Middle frontal gyrus (tissue), 1 donor: ENCODE measurements at regions not wholly inside any gene's neighbourhood (a gene's known extent, or its start where the extent isn't known, plus 50 kb on each side); places are given as distances from the start of the nearest gene placed in this dataset.
"Not testable (repeated sequence)": the region's sequence is repeated elsewhere in the genome, so short reads cannot be mapped to it uniquely, and the experiment has no call there.

Experiments
- DNase-seq: peaks from one replicate; pipeline ENCODE4 v3.0.0-alpha.2; 2015; ENCODE audit warnings: low spot score; ENCODE audit errors: extremely low spot score

GRCh38 chr5:36739751-36740221 lies 133.4 kb downstream of the SLC1A3 start:
- DNase-seq = no peak

DNA sequence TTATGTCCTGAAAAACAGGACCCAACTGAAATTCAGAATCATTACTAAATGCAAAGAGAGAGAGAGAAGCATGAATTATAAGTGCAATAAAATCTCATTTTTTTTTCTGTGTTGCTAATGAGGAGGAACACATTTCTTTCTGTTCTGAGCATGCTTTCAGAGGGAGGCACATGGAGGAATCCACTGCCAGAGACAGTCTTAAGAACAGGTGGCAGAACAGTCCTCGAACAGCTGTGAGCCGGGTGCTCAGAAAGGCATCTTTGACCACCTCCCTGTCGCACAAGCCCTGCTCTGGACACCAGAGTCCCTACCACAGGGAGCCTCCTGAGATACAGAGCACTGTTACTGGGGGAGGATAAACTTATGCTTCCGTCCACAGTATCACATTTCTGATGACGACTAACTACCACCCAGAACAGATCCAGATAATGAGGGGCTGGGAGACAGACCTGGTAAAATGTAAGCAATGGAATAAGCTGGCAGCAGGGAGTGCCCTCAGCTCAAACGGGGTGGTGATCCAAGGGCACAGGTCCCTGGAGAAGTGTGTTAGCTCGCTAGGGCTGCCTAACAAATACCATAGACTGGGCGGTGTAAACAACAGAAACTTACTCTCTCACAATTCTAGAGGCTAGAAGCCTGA lies 134.0 kb downstream of the SLC1A3 start:
- DNase-seq = no peak

GRCh38 chr5:36741128-36741527 lies 134.7 kb downstream of the SLC1A3 start:
- no peak for DNase-seq

GRCh38 chr5:36743891-36744772 lies 132.4 kb upstream of the NIPBL start:
- no peak for DNase-seq

DNA sequence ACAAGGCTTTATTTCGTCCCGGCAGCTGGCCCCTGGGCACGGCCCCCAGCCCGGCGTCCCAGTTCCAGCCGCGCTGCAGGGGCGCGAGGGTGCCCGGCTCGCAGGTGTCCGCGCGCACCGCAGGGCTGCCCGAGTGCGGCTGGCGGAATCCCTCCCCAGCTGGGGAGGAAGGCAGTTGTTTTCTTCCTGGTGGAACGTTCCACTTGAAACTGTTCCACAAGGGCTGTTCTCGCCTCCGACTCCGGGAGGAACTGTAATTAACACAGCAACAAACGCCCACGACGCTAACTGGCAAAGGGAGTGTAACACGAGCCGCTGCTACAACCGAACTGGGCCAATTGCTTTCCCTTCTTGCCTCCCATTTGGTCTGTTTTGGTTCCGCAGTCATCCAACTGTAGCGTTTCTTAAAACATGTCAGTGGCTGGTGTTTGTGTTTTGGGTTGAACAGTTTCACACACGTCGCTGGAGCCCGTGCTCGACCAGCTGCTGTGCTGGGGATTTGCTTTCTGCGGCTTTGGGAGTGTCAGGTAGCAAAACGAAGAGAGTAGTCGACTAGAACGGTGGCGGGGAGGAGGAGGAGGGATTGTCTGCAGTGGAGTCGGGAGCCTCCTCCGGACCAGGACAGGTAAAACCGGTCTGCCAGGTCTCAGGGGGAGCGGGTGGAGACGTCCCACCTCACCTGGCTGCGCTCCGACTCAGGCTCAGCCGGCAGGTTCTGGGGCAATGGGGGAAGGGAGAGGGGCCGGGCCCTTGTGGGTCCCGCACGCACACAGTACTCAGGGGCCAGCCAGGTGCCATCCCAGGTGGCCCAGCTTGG lies 131.6 kb upstream of the NIPBL start:
- peak; percentile 33 for DNase-seq

- not testable (repeated sequence) for DNase-seq
These were observed 128.8 kb upstream of the NIPBL start for GRCh38 chr5:36747794-36748193.

GRCh38 chr5:36751886-36752285 lies 124.7 kb upstream of the NIPBL start:
- DNase-seq = no peak

DNA sequence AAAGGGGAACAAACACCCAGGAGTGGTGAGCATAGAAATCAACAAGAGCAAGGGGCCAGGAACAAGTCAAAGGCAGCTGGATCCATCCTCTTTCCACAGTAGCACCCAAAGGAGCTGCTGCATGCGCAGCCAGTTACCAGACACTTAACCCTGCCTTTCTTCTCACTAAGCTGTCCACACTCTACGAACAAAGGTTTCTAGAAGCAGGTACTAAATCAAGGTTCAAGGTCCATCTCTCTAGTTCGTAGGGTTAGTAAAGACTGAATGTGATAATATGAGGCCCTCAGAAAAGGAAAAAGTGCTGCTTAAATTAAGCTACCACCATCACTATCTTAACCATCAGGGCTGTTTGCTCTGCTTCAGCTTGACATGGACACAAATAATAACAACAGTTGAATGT lies 121.2 kb upstream of the NIPBL start:
- DNase-seq = no peak

DNA sequence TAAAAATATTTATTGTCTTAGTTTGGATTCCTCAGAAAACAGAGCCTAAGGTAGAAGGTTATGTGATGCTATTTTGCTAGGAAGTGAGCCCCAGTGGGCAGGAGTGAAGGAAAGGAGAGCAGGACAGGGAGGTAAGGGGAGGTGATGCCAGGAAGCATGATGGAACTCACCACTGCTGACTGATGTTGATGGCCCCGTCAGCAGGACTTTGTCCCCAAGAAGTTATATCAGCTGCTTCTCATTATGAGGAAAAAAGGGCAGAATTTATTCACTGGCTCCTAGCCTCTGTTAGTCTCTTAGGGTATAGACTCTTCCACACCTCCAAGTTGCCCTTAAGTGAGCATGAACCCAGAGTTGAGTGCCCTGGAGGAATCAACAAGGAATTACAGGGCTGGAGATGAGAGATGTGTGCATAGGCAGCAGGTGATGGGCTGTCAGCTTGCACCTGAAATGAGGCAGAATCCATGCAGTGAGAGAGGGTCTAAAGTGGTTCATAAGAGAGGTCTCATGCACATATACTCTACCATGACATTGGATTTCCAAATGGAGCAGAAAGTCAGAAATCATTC lies 120.6 kb upstream of the NIPBL start:
- no peak for DNase-seq

DNA sequence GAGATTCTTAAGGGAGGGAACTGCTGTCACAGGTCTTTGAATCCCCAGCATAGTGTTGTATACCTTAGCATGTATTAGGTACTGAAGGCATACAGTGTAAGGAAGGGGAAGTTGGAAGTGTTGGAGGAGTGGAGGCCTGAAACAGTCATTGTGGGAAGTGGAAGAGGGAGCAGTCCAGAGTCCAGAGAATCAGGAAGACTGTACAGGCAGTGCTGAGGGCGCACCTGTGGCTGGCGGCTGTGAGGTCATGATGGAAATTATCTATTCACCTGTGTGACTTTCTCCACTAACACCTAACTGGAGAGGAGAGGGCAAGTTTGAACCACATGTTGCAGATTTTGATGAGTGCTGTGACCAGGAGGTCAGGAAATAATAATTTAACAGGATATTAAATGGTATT lies 119.7 kb upstream of the NIPBL start:
- no peak for DNase-seq

DNA sequence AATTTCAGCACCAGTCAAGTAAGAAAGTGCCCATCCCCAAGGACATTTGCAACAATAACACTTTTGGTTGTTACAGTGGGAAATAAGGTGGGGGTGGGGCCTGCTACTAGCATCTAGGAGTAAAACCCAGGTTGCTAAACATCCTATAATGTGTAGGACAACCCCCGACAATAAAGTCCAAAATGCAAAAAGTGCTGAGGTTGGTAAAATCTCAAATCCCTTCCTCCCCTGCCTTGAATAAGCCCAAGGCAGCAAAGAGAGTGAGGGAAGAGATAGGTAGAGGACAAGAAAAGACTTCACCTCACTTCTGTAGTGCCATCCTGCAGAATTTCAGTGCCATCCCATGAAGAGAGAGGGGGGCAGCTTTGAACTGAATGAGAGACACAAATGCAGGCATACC lies 117.5 kb upstream of the NIPBL start:
- no peak for DNase-seq

DNA sequence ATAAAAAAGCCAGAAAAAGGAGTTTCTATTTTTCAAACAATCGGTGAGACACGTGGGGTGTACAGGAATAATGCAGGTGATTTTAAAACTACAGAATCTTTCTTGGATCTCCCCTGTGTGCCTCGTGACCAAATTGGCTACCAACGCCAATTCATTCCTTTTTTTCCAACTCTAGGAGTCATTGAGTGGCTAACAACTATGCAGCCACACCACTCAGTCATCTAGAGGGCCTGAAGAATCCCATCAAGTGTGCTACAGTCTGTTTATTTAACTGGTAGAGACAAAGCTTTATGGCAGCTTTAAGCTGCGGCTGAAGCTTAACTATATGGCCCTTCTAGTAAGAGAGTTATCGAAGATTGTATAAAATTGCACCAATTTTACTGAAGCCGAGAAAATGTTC lies 113.1 kb upstream of the NIPBL start:
- DNase-seq = no peak

DNA sequence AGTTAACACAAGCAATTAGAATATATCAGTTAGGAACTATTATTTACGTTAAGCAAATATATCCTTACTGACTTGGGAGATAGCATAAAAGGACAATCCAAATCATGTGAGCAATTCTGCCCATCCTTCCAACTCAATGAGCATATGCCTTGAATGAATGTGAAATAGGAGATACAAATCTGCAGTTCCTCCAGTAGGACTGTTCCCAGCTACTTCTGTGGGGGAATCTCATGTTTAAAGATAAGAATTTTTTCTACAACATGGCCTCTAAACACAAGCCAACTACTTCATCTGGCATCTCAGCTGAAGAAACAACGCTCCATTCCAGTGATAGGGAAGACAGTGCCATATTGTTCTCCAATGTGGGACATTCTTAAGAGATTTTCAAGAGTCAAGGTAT lies 110.7 kb upstream of the NIPBL start:
- no peak for DNase-seq

DNA sequence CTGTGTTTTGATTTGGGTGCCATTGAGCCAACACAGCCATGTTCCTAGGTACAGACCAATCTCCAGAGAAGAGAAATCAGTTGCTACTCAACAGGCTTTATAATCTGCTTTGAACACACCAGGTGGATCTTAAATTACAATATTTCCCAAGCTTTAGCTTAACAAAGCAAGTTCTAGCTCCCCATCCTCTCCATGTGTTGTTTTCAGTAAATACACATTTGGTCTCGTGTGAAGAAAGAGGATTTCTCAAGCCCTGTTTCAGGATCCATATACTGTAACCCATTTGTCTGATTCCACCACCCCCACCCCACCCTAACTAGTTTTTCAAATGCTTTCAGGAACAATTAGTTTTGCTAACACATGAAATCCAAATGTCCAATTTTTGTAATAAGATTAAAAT lies 109.6 kb upstream of the NIPBL start:
- DNase-seq = no peak

DNA sequence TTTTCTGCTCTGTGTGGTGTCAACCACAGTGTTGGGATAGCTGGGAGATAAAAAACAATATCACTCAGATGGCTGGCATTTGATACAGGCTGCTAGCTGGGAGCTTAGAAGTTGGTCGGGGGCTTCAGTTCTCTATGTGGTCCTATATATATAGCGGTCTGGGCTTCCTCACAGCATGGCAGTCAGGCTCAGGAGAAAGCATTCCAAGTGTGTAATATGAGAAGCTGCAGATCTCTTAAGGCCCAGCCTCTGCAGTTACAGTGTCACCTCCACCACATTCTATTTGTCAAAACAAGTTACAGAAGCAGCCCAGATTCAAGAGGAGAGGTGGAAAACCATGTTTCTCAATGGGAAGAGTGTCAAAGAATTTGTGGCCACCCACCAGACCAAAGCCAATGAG lies 108.1 kb upstream of the NIPBL start:
- DNase-seq = no peak

DNA sequence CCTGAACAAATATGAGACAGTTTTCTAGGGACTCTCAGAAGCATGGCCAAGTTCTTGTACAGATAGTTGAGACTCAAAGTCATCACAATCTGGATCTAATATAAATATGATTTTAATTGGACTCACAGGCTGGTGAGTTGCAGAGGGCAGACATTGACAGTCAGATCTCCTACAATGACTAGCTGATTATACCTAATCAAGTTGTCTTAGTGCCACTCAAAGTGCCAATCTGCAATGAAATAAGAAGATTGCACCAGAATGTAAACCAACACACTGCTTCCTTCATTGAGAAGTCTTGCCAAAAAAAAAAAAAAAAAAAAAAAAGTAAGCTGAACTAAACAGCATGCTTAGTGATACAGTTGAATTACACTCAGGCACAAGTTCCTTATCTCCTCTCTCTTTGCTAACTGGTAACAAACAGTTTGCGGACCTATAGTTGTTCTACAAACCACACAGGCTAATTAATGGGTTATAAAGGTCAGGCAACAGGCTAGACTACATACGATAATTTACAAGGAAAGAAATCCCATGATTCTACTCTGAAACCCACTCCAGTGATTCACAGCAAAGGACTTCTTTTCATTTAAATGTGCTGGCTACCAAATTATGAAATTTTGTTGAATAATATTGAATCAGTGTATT lies 107.3 kb upstream of the NIPBL start:
- DNase-seq = no peak

DNA sequence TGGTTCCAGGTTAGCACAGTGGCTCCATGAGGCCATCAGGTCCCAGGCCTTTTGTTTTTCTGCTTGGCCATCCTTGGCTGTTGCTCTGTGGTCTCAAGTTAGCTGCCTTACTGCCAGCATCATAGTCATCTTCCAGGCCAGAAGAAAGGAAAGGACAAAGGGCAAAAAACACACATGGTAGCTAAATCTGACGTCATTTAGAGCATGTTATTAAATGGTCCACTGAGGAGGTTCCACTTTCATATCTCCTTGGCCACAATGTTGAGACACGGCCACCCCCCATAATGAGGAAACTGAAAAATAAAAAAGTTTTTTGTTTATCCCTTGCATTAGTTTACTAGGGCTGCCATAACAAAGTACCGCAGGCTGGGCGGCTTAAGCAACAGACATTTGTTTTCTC lies 106.4 kb upstream of the NIPBL start:
- DNase-seq = no peak

- DNase-seq = no peak
These were observed 104.1 kb upstream of the NIPBL start for GRCh38 chr5:36772276-36773140.

DNA sequence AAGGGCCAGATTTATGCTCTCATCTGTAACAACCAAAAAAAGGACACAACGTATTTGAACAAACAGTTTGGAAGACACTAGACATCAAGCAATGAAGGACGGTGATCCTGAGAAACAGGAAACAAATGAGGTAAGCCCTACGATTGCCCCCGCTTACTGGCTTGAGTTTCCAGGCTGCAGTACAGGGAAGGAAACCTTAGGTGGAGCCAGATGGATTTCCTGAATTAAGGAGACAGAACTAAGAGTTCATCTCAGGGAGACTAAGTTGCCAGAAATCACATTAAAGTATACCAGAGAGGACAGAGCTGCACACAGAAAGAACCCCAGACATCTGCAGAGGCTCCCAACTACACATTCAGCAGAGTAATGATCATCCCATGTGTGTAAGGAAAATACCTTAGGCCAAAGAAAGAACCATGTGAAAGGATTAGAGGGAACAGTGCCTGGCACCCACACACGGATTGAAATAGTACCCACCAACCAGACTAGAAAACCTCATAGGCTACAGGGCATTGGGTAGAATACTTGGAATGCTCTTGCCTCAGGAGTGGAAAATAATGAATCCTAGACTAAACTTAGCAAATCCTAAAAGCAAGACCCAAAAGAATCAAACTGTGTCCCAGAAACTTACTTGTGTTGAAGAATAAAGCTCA lies 99.3 kb upstream of the NIPBL start:
- DNase-seq = no peak

DNA sequence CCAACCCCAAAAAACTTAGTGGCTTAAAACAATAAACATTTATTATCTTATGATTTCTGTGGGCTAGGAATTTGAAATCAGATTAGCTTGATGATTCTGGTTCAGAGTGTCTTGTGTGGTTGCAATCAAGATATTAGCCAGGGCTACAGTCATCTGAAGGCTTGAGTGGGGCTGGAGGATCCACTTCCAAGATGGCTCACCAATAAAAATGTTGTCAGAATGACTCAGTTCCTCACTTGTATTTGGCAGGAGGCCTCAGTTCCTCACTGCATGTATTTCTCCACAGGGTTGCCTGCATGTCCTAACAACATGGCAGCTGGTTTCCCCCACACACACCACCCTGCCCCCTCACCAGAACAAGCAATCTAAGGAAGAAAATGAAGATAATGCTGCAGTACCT lies 98.2 kb upstream of the NIPBL start:
- DNase-seq = no peak
